ENCODE measurements at regions not wholly inside any gene's neighbourhood (a gene's known extent, or its start where the extent isn't known, plus 50 kb on each side); places are given as distances from the start of the nearest gene placed in this dataset.

DNA sequence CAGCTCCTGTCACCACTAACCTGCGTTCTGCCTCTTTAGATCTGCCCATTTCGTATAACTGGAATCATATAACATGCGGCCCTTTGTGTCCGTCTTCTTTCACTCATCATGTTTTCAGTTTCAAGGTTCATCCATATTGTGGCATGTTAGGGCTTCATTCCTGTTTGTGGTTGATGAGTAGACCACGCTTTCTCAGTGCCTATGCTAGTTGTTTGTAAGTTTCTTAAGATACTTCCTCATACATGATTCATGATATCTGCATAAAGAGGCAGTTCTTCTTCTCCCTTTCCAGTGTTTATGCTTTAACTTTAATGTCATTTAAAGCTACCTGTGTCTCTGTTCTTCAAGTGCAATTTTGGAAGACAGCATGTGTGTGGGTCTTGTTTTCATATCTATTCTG lies 79.5 kb upstream of the FAM20C start:
- DNase-seq (ENCODE audit: extremely low read depth in 1 of 11, low read depth in 9 of 11, low spot score in 4 of 11), result no peak

DNA sequence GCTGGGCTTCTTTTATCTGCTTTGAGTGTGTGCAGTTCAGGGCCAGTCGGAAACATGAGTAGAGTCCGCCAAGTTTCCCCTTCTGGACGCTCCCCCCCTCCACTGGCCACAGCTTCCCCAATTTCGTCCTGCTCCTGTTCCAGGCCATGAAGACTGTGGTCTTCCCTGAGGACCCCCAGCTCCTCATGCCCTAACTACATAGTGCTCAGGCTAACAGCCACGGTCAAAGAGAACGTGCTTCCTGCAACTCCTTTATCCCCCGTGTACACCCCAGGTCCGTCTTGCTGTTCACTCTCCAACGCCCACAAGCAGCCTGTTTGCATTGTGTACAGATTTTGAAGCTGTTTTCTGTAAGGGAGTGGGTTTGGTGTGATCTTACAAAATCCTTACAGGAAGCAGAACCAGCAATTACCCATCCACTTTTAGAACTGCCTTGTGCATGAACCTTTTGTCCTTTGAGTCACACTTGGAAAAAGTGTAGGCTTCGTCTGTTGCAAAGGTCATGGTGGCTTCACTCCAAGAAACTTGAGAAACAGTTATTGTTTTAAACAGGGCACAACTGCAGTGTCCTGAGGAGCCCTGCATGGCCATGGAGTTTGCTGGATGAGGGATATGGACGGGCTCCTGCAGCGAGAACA lies 77.0 kb upstream of the FAM20C start:
- DNase-seq (ENCODE audit: extremely low read depth in 1 of 11, low read depth in 9 of 11, low spot score in 4 of 11), result no peak

DNA sequence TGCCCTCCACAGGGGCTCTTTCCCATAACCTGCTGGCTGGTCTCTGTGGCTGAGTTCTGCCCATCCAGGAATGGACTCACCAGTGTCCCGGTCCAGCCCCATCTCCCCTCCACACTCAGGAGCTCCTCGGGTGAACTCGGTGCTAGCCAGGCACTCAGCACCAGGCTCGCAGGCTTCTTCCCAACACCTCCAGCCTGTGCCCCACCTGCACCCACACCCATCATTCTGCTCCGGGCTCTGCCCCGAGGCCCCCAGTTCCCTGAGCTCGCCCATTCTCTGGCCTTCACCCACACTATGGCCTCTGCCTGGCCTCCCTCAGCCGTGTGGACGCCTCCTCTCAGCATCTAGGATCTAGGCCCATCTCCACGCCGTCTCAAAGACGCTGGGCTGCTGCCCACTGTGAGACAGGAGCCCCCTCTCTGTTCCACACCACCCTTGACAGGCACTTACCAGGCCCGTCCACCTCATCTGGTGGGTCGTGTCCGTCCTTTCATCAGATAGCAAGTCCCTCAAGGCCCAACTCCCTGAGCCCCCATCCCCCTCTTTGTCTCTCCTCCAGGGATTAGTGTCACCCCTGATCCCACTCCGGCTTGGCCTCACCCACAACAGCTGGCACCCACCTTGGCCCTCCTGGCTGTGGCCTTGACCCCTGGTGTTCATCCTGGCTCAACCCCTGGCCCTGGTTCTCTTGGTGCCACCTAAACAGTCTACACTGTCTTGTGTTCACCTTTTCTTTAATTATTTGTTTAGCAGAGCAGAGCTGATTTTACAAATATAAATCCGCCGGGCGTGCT lies 76.0 kb upstream of the FAM20C start:
- no peak for DNase-seq (ENCODE audit: extremely low read depth in 1 of 11, low read depth in 9 of 11, low spot score in 4 of 11)

DNA sequence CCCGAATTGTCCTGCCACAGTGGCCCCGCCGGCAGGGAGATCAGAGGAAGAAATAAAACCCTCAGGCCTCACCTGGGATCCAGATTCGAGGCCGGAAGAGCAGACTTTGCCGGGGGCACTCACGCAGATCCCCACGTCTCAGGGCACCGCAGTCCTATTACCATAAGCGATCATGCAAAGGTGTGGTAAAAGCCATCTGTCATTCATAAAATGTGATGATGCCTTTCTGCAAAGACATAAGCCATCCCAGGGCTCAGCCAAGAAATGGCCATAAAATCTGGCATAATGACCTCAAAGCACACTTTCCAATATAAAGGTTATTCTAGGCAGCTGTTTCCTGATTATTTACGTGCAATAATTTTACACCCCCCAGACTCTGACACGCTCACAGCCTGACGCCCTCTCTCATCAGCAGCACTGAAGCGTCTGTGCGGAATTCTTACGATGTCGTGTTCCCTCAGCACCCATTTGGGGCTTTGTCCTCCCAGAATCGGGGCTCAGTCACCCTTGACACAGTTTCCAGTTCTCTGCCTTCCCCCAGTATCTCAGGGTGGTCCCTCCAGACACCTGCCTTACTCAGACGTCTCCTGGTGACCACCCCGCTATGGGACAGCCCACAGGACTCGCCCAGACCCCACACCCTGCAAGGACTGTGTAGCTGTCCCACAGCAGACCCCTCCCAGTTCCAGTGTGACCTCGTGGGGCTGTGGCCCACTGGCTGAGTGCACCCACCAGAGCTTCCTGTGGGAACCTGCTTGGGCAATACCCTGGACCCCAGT lies 74.3 kb upstream of the FAM20C start:
- no peak for DNase-seq (ENCODE audit: extremely low read depth in 1 of 11, low read depth in 9 of 11, low spot score in 4 of 11)

DNA sequence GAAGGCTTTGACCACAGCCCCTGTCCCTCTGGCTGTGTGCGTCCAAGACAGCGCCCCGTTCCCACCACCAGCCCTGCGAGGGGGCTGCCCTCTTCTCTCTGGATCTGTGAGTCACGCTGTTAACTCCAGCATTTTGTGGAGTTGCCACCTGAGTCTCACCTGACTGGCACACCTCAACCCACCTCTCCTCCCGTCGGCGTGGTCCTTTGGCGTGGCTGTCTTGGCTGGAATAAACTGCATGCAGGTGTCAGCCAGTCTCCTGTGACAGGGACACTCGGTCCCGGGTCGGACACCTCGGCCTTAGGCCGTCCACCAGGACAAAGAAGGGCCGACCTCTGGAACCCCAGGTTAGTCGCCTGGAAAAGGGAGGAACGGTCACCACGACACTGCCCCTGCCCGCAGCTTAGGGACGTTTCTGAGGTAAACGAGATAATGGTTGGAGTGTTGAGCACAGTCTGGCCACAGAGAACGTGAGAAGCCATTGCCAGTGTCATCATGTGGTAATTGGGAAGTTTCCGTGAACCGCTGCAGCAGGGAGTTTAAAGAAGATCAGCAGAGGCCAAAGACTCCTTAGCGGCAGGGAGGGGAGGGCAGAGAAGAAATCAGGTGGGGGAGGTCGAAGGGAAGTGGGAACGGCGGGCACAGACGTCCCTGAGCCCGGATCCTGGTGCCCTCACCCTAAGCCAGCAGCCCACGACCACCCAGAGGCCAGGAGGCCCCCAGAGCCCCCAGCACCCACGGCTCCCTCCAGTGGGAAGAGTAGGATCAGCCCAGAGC lies 73.6 kb upstream of the FAM20C start:
- DNase-seq (ENCODE audit: extremely low read depth in 1 of 11, low read depth in 9 of 11, low spot score in 4 of 11), result no peak

DNA sequence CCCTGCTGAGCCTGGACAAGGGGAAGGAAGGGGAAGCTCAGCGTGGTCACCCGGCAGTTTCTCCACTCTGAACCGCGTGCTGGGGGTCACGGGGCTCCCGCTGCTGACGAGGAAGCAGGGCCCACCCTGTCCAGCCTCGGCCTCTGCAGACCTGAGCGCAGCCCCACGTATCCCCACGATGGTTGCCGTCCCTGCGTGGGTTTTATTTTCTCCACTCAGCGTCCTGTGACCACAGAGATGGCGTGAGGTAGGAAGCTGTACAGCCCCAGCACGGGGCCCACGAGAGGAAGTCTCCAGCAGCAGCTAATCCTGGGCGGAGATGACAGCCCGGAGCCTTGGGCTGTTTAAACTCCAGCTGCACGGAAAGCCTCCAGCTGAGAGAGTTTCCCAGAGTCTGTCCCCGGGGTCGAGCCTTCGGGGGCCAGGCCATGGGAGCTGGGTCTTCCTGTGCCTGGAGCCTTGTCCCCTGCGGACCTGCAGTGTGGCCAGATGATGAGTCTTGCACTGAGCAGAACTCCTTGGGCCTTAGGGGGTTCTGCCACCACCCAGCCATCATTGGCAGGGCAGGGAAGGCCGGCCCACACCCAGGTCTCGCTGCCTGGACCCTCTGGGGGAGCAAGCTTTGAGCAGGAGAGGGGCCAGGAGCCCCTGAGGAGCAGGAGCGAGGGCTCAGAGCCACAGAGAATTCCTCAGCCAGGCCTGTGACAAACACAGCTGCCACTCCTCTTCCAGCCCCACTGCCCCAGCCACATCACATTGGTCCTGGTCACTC lies 72.8 kb upstream of the FAM20C start:
- peak in 3 of 11 donors; percentile 43 to 52 (median 47) for DNase-seq (ENCODE audit: extremely low read depth in 1 of 11, low read depth in 9 of 11, low spot score in 4 of 11)

DNA sequence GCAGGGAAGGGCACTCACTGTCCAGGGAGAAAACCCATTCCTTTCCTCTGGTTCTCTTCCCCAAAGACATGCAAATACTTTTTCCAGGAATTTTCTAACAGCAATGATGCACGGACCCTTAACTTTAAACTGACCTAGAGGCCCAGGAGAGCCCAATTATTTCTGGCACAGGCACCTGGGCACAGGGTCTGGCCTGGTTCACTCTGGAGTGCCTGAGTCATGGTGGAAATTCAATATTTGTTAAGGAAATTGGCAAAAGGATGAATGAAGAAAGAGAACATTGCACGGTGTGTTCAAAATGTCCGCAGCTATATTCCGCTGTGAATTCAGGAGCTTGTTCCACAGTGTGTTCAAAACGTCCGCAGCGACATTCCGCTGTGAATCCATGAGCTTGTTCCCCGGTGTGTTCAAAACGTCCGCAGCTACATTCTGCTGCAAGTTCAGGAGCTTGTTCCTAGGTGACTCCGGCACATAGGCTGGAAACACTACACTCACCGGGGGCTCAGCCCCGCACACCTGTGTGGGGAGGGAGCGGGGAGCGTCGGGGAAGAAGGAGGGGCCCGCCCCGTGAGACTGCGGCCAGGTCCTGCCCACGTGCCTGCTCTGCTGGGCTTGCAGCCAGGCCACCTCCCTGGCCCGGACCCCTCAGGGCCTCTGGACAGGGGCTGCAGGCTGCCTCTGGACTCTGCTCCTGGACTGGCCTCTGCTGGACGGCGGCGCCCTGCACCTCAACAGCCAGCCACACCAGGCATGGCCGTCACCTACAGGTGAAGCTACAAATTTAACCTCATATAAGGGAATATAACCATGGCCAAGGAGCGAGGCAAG lies 72.0 kb upstream of the FAM20C start:
- no peak for DNase-seq (ENCODE audit: extremely low read depth in 1 of 11, low read depth in 9 of 11, low spot score in 4 of 11)

DNA sequence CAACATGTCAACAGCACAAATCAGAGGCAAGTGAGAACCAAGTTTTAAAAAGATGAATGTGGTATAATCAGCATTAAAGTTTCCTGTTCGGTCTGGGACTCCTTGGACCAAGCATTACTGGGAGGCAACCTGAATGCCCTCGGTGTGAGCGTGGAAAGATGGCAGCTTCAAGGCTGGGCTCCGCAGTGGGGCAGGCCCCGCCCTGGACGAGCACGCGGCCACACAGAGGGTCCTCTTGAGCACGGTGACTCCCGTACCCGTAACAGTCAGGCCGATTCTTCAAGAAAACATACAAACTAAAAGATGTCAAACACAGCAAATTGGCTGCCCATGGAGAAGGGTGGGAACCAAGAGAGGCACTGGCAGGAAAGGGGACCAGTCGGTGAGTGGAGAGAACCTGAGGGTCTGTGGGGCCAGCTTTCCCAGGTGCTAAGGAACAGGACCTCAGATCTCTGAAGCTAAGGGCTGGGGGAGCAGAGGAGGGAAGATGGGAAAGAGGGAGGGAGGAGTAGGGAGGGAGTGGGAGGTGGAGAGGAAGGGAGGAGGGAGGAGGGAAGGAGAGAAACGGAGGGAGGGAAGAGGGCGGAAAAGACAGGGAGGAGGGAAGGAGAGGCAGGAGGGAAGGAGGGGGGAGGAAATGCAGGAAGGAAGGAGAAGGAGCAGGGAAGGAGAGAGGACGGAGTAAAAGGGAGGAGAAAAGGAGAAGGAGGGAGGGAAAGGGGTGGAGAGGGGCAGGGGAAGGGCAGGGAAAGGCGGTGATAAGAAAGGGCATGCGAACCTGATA lies 71.2 kb upstream of the FAM20C start:
- no peak for DNase-seq (ENCODE audit: extremely low read depth in 1 of 11, low read depth in 9 of 11, low spot score in 4 of 11)

DNA sequence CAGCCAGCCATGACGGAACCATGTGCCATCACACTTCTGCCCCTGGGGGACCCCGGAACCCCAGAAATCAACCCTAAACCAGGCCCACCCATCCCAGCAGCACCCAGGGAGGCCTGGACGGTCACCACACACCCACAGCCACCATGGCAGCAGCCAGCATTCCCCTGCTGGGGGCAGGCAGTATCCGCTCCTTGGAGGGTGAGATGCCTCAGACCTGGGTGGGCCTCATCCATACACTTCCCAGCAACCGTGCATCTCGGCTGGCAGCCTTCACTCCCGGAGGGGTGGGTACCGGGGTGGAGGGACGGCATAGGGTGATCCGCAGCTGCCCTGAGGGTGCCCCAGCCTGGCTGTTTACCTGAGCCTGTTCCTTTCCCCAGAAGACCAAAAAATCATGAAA lies 69.1 kb upstream of the FAM20C start:
- DNase-seq (ENCODE audit: extremely low read depth in 1 of 11, low read depth in 9 of 11, low spot score in 4 of 11), result no peak

DNA sequence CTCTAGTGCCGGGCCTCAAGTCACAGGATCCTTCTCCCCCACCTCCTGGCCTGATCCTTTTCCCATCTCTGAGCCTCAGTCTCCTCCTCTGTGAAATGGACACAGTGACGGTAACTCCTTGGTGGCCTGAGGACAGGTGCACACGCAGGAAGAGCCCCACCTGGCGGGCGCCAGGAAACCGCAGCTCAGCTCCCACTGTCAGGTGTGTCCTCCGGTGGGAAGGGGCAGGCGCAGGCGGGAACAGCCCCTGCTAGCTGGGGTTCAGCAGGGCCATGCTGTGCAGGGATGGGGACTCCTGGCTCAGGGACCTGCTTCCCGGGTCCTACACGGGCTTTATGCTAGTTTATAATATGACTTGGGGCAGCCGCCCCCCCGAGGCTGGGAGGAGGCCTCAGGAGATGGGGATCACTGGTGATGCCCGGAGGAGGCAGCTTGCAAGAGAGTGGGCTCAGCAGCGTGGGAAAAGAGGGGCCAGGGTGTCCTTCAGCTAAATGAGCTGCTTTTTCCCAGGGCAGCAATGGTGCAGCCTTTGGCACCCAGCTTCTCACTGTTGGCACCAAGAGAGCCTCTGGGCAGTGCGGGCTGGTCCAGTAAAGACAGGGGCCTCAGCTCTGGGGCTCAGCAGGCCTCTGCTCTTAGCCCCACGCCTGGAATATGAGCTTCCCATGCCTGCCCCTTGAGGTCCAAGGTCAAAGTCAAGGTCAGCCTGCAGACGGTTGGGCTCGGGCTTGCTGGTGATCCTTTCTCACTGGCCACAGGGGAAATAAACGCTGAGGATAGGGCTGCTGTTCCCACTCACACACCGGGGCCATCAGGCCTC lies 68.0 kb upstream of the FAM20C start:
- no peak for DNase-seq (ENCODE audit: extremely low read depth in 1 of 11, low read depth in 9 of 11, low spot score in 4 of 11)

DNA sequence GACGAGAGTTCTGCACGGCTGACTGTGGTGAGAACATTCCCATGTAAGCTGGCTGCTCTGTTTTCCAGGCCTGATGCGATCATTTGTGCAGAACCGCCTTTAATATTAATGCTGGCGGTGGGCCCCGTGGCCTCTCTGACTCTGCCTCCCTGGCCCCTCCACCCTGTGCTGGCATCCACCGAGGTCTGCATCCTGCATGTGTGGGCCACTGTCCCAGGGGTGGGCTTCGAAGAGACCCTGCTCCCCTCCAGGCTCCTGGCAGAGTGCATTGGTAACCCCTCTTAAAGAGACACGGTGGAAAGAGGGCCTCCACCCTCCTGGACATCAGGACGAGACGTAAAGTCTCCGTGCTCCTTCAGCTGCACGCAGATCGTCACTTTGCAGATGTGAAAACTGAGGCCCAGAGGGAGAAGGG lies 67.3 kb upstream of the FAM20C start:
- DNase-seq (ENCODE audit: extremely low read depth in 1 of 11, low read depth in 9 of 11, low spot score in 4 of 11), result no peak

DNA sequence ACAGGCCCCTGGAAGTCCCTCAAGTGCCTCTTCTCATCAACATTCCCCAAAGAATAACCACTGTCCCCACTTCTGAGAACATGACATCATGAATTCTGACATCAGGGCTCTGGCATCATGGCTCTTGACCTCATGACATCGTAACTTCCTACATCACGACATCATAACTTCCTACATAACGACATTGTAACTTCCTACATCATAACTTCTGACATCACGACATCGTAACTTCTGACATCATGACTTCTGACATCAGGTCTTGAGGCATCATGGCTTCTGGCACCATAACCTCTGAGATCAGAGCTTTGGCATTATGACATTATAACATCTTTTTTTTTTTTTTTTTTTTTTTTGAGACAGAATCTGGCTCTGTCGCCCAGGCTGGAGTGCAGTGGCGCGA lies 66.7 kb upstream of the FAM20C start:
- DNase-seq (ENCODE audit: extremely low read depth in 1 of 11, low read depth in 9 of 11, low spot score in 4 of 11), result no peak

DNA sequence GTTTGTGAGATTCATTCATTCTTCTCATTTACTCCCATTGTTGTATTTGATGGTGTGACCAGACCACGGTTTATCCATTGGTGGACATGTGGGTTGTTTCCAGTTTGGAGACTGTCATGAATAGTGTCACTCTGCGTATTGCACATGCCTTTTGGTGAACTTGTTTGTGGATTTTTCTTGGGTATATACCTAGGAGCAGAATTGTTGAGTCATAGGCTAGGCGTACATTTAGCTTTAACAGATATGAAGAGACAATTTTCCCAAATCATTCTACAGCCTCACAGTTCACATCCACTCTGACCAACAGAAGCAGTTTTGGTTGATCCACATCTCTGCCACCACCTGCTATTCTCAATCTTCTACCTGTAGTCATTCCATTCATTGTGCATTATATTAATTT lies 66.0 kb upstream of the FAM20C start:
- DNase-seq (ENCODE audit: extremely low read depth in 1 of 11, low read depth in 9 of 11, low spot score in 4 of 11), result no peak

DNA sequence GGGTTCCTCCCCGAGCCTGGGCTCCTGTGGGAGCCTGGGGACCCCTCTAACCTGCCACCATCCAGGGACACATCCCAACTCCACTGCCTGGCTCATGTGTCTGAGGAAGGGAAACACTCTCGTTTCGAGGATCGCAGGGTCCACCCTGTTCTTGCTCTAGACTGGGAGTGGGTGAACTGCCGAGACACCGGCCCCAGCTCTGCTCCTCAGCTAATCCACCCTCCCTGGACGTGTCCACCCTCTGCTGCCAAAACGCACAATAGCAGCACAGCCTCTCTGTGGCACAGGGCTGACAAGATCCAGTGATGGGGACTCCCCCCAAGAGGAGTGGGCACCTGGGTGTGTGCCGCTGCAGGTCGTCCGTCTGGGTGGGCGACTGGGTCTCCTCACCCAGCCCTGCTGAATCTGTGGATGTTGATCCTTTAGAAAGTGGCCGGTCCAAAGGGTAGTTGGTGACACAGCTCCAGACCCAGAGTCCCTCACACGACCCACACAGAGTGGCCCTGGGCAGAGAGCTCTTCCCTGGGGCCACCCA lies 65.2 kb upstream of the FAM20C start:
- no peak for DNase-seq (ENCODE audit: extremely low read depth in 1 of 11, low read depth in 9 of 11, low spot score in 4 of 11)

DNA sequence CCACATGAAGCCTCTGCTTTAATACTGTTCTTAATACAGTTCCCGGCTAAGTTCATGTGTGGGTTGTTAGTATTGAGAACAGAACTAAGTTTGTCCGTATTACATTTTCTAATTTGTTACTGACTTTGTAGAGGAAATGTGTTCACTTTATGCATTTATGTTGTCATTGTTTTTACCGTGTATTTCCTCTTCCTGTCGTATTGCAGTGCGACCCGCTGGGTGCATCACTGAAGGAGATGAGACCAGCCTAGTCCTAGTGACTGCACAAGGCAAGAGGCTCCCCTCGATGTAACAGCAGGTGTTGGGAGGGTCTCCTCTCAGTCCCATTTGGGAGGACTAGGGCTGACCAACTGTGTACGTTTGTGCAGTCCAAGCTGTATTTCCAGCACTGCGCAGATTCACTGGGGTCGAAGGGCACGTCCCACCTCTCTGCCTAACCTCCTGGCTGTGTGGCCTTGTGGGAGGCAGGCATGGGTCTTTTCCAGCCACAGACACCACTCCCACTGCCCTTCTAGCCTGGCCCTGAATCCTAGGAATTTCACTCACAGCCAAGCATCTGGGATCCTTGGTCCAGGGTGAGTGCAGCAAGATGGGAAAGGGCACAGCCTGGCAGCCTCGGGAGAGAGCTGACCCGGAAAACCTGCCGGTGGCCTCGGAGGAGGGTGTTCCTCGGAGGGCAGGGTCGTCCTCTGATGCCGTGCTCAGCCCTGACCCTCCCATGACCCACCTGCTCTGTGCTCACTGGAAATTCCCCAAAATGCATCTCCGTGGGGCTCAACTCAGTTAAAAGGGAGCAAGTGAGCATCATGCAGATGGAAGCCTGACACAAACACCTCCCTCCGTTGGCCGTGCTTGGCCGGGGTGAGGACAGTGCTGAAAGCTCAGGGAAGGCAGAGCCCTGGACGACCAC lies 63.9 kb upstream of the FAM20C start:
- DNase-seq (ENCODE audit: extremely low read depth in 1 of 11, low read depth in 9 of 11, low spot score in 4 of 11), result no peak
